Heart right ventricle (tissue), 16 donors: ENCODE measurements at regions not wholly inside any gene's neighbourhood (a gene's known extent, or its start where the extent isn't known, plus 50 kb on each side); places are given as distances from the start of the nearest gene placed in this dataset.

Experiments
- ATAC-seq, 8 donors: fragments of 200-7000 bp; cut with Tn5 transposase; one replicate each; pipeline ENCODE4 v1.9.1; 2020; ENCODE audit warnings: mild to moderate bottlenecking in 8 of 8, moderate library complexity in 8 of 8, moderate number of reproducible peaks in 1 of 8
- DNase-seq, 2 donors: peaks; one replicate each; pipeline ENCODE4 v3.0.0-alpha.2; 2020
- H3K27ac ChIP-seq, 10 donors: fragments of 200-600 bp; sonication (generic) in 2 of 10; one replicate each; pipeline versions ENCODE4 v1.5.0 to v1.8.0; 2020 to 2022; ENCODE audit warnings: mild to moderate bottlenecking in 3 of 10
- H3K27me3 ChIP-seq, 7 donors: fragments of 200-600 bp; one replicate each; pipeline ENCODE4 v1.8.0; 2021 to 2022; ENCODE audit warnings: mild to moderate bottlenecking in 2 of 7
- H3K36me3 ChIP-seq, 9 donors: fragments of 200-600 bp; sonication (generic) in 1 of 9; one replicate each; pipeline versions ENCODE4 v1.5.0 to v1.8.0; 2020 to 2022; ENCODE audit warnings: mild to moderate bottlenecking in 2 of 9
- H3K4me1 ChIP-seq, 9 donors: fragments of 200-600 bp; sonication (generic) in 1 of 9; one replicate each; pipeline versions ENCODE4 v1.5.0 to v1.8.0; 2020 to 2022; ENCODE audit warnings: mild to moderate bottlenecking in 4 of 9
- H3K4me3 ChIP-seq, 10 donors: fragments of 200-600 bp; sonication (generic) in 2 of 10; one replicate each; pipeline versions ENCODE4 v1.5.0 to v1.8.0; 2020 to 2022; ENCODE audit warnings: mild to moderate bottlenecking in 7 of 10, moderate library complexity in 2 of 10
- H3K9me3 ChIP-seq, 11 donors: fragments of 200-600 bp in 10 of 11; sonication (generic) in 2 of 11; one replicate each; pipeline versions ENCODE4 v1.5.0 to v1.8.0; 2013 to 2022; ENCODE audit warnings: mild to moderate bottlenecking in 2 of 11, control low read depth in 1 of 11, moderate library complexity in 1 of 11
- CTCF ChIP-seq, 9 donors: fragments of 200-600 bp; sonication (generic) in 2 of 9; IDR thresholded peaks; one replicate each; pipeline versions ENCODE4 v1.5.0 to v1.8.0; 2021 to 2022; ENCODE audit warnings: antibody characterized with exemption in 9 of 9, mild to moderate bottlenecking in 5 of 9, moderate library complexity in 1 of 9
- WGBS, 2 donors: extraction: QIAGEN DNeasy Blood & Tissue Kit; methylation state at CpG; one replicate each; pipeline ENCODE4 v1.1.7; 2013; ENCODE audit warnings: inconsistent platforms in 1 of 2; 5-methylcytosine and 5-hydroxymethylcytosine counted together
- intact Hi-C, 10 donors: fragments of 100-400 bp; cut with DNase I; formaldehyde crosslinking; loops; one replicate each; pipeline versions ENCODE4 v1.11.1 to v1.14.2; 2022
- donor health status: Arrhythmogenic right ventricular cardiomyopathy.
- donor health status: ischemic (EF 13 %, LVEDD 7.1; RV severe dilation, severe dysfunction).
- donor health status: healthy with polysubstance abuse.
- donor health status: DM: no; HTN: yes; CAD: no.
- donor health status: DM: no; HTN: no; CAD: no.
- donor health status: ischemic (EF 25% LVEDD 6.9; RV normal size, moderate dysfunction).
- donor health status: ischemic (EF 25% LVEDD 5.7; RV mildly dilated, moderate dysfunction).
- donor health status: healthy.
- donor health status: DM: yes; HTN: yes; CAD: no.
- donor health status: Ischemic cardiomyopathy.
- donor health status: ischemic (EF 35%, LVEDD 5.7; RV mildly dilated, moderate dysfunction).
- donor health status: nonischemic (EF 11% LVEDD 7.7; RV severe dilation, severe dysfunction).
- donor health status: DM: yes; HTN: yes; CAD: no.
- donor health status: PGD.
- donor health status: ischemic (EF 29% LVEDD 5.4; RV normal size, mild dysfunction).
- donor health status: nonischemic (EF 23%, LVEDD 6.1; RV moderate dilation, normal function).

- 50 to 67% methylated on average over 1 of the region's 1 CpG for WGBS, 2 donors
Observed at GRCh38 chr11:27773884-27774283, 73.6 kb upstream of the BDNF start.

GRCh38 chr11:27771516-27771915 lies 71.3 kb upstream of the BDNF start:
- no peaks in the 10 kb centered on the region for H3K4me1 ChIP-seq
- no peak overlapping the region for H3K4me3 ChIP-seq
- H3K27me3 ChIP-seq = peaks cover 0 to 17% (median 0%) of the 10 kb centered on the region in 7 donors
- H3K27ac ChIP-seq = no peak overlapping the region
- H3K36me3 ChIP-seq = no peaks in the 10 kb centered on the region
- intact Hi-C loops = no loop called here
- no peaks in the 10 kb centered on the region for H3K9me3 ChIP-seq
- no peak for DNase-seq
- ATAC-seq = no peak
- no peak for TF ChIP-seq CTCF (IDR thresholded peaks at IDR 0.05)

More at GRCh38 chr11:27773884-27774283, 73.6 kb upstream of the BDNF start:
- Histone ChIP-seq H3K27me3 (peaks cover 0 to 17% (median 0%) of the 10 kb centered on the region in 7 donors), H3K4me1 (no peaks in the 10 kb centered on the region), H3K27ac (no peak overlapping the region), H3K36me3 (no peaks in the 10 kb centered on the region), H3K9me3 (no peaks in the 10 kb centered on the region), H3K4me3 (no peak overlapping the region)
- intact Hi-C loops = no loop called here
- no peak for DNase-seq
- no peak for ATAC-seq
- no peak for TF ChIP-seq CTCF (IDR thresholded peaks at IDR 0.05)

DNA sequence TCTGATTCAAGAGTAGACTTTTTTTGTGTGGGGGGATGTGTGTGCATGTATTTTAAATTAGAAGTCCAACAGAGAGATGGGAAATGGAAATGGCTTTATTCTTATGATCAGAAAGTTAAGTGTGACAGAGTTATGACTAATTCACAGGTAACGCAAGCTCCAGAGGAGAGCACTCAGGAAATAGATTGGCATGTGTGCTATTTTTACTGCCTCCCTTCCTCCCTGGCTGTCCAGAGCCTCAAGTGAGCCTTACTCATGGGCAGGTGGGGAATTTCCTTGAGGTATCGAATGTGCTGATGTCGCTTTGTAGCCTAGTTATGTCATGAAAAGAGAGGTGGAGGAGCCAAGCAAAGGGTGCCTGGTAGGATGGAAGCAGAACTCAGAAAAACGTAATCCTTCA lies 70.3 kb upstream of the BDNF start:
- Histone ChIP-seq H3K4me3 (no peak overlapping the region), H3K4me1 (no peaks in the 10 kb centered on the region), H3K27me3 (peaks cover 0 to 17% (median 0%) of the 10 kb centered on the region in 7 donors), H3K27ac (no peak overlapping the region), H3K9me3 (no peaks in the 10 kb centered on the region), H3K36me3 (no peaks in the 10 kb centered on the region)
- no peak for TF ChIP-seq CTCF (IDR thresholded peaks at IDR 0.05)
- no peak for DNase-seq
- intact Hi-C loops = no loop called here
- no peak for ATAC-seq
- WGBS, 2 donors = 69 to 82% methylated on average over 4 of the region's 4 CpGs

- DNase-seq = no peak
Observed at GRCh38 chr11:27763736-27764135, 63.5 kb upstream of the BDNF start.

More at GRCh38 chr11:27763736-27764135, 63.5 kb upstream of the BDNF start:
- Histone ChIP-seq H3K27me3 (peaks cover 0 to under 1% (median 0%) of the 10 kb centered on the region in 7 donors), H3K36me3 (no peaks in the 10 kb centered on the region), H3K4me1 (no peaks in the 10 kb centered on the region), H3K9me3 (no peaks in the 10 kb centered on the region), H3K27ac (no peak overlapping the region), H3K4me3 (no peak overlapping the region)
- TF ChIP-seq CTCF (IDR thresholded peaks at IDR 0.05) = no peak
- intact Hi-C loops = no loop called here
- ATAC-seq = no peak
